ENCODE measurements at regions not wholly inside any gene's neighbourhood (a gene's known extent, or its start where the extent isn't known, plus 50 kb on each side); places are given as distances from the start of the nearest gene placed in this dataset.
"Not testable (repeated sequence)": the region's sequence is repeated elsewhere in the genome, so short reads cannot be mapped to it uniquely, and the experiment has no call there.

DNA sequence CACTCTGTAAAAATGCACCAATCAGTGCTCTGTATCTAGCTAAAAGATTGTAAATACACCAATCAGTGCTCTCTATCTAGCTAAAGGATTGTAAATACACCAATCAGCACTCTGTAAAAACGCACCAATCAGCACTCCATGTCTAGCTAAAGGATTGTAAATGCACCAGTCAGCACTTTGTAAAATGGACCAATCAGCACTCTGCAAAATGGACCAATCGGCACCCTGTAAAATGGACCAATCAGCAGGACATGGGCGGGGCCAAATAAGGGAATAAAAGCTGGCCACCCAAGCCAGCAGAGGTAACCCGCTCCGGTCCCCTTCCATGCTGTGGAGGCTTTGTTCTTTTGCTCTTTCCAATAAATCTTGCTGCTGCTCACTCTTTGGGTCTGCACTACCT lies 140.7 kb downstream of the ELOVL4 start:
- not testable (repeated sequence) for DNase-seq

DNA sequence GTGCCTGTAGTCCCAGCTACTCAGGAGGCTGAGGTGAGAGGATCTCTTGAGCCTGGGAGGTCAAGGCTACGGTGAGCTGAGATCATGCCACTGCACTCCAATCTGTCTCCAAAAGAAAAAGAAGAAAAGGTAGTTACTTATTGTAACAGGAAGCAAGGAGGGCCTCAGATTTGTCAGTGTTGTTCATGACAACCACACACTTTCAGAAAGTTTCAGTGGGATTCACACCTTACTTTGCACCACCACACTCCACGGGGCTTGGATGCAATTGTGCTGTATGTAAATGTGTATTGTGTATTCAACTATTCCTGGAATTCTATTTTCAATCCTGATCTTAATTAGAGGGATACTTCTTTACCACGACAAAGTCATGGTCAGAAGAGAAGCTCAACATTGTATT lies 142.6 kb downstream of the ELOVL4 start:
- DNase-seq = no peak

DNA sequence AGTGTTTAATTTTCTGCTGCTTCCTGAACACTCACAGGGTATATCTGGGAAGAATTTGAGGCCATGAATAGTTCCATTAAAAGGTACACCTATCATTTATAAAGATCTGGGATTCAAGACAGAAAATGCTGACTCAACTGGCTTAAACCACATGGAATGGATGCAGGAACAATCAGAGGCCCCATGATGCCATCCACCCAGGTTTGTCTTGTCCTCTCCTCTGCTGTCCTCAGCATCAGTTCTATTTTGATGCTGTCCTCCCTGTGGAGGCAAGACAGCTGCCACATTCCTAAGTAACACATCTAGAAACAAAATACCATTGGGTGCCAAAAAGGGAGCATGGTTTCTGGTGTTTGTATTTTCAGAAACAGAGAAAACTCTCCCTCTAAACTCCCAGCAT lies 143.4 kb downstream of the ELOVL4 start:
- no peak for DNase-seq

DNA sequence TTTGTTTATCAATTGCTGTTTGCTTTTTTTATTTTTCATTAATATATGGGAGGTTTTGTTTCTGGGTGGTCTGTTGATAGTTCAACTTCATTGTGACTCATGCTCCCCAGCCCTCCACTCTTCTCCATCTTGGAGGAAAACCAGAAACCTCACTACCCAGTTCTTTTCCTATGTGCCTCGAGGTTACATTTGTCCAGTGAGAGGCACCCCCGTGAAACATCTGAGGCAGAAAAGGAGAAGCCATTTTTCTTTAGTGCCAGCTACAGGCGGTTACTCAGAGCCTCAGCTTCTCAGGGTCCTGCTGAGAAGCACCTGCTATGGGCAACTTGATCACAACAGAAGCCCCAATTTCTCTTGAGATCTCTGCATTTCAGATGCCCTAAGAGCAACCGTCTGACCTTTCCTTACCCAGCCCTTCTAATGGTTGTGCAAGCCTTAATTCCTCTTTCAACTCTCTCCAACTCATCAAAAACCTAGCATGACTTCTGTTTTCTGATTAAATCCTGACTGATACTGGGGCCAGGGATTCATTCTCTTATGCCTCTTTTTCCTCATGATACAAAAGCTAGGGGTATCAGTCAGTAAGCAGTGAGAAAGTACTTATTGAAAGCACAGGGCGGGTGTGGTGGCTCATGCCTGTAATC lies 144.6 kb downstream of the ELOVL4 start:
- DNase-seq = no peak

DNA sequence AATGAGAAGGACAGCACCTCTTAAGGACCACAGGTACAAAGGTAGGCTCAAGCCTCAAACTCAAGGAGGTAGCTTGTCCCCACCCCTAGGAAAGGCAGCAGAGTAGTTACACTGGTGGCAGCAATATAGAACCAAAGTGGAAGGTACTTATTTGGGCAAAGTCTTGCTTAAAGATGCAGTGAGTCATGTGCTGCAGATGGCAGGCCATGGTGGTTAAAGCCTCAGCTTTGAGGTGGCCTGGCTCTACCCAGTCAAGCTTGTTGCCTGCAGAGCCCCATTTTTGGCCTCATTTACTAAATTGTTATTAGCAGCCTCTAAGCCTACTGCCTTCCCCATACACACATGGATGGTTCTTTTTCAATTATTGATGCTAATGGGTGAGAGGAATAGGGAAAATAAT lies 146.0 kb downstream of the ELOVL4 start:
- DNase-seq = no peak

DNA sequence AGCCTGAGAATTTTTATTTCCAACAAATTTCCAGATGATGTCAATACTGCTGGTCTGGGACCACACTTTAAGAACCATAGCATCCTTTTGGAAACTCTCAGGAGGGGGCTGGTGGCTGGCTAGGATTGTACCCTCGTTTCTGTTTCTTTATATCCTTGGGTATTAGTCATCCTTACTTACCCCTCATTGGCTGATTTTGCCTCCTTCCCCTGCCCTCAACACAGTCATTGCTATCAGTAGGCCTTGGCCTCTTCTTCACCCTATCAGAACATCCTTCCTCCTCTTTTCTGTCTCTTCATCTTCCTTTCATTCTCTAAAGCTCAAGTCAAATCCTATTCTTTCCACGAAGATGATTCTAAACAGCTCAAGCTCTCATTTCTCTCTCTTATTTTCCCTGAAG lies 148.5 kb downstream of the ELOVL4 start:
- DNase-seq = no peak

DNA sequence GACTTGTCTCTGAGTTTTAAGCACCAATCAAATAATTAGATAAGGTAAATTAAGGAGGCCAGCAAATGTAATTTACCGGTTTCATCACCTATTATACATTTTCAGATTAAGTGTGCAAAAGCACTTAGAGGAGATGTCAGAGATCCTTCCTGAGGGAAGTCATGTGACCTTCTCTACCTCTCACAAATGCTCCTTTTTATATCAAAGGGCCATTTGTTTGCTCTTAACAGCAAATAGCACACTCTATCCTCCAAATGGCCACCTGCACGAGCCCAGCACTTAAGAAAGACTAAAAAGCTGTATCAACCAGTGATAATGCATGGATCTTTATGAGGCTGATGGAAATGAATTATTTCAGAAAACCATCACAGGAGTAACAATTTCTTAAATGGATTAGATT lies 149.4 kb downstream of the ELOVL4 start:
- no peak for DNase-seq

DNA sequence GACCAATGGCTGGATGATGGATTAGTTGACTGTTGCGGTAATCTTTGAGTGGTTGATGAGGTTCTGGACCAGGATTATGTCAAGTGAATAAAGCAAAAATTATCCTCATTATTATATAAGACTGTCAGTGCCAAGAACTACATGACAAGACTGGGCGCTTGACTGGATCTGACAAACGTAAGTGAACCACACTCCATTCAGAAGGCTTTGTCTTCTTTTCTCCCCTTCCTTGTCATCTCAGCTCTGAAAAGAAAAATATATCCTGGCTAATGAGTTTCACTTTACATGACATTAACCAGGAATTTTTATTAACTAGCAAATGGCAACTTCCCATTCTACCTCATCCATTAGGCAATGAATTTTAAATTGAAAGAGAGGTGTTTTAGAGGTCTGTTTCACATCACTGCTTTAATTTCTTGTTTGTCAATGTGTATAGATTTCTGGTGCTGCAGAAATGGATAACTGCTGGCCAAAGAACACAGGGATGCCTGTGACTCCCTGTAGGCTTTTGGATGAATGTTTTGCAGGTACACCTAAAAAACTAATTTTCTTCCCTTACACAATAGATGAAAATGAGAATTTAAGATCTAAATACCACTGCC lies 150.1 kb downstream of the ELOVL4 start:
- no peak for DNase-seq

DNA sequence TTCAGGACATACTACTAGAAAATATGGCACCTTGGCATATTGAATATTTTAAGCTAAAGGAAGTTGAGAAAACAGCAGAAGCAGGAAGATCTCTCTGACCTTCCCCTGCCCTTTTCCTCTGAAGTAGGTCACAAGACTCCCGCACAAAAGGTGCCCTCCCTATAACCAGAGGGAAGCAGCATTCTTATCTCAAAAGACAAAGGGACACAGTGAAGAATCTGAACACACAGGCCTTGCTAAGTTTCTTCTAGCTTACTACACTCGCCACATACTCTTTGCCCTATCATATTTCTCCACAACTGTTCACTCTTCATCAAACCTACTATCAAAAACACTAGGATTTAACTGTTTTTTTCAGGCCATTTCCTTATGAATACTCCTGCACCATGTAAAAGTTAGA lies 151.2 kb downstream of the ELOVL4 start:
- no peak for DNase-seq

DNA sequence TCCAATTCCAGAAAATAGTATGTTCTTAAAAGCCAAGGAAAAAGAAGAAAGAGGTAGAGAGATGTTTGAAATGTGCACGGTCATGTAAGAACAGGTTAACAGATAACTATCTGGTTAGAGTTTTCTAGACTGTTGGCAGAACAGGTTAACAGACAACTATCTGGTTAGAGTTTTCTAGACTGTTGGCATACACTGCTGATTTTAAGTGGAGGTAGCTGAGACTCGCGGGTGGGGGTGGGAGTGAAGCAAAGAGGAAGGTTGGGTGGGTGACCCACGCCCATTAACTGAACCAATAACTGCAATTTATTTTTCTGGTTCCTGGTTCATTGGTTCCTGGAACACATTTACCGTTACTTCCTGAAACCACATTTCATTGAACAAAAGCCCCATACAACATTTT lies 157.5 kb downstream of the ELOVL4 start:
- no peak for DNase-seq

DNA sequence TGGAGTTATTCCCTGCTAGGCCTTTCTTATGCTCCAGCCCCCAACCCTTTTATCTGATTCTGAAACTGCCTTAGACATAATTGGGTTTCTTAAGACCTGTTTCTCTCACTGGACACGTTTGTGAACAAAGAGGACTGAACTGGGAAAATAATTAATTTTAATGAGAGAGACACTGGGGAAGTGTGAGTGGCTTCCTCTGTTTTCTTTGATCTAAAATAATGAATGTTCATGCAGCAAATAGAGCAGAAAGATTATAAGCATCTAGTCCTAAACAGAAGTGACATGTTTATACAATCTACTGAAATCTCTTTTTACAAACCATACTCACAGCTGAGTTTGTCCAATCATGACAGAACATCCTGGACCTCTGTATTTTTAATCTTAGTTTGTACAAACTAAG lies 157.6 kb downstream of the SH3BGRL2 start:
- DNase-seq = no peak

DNA sequence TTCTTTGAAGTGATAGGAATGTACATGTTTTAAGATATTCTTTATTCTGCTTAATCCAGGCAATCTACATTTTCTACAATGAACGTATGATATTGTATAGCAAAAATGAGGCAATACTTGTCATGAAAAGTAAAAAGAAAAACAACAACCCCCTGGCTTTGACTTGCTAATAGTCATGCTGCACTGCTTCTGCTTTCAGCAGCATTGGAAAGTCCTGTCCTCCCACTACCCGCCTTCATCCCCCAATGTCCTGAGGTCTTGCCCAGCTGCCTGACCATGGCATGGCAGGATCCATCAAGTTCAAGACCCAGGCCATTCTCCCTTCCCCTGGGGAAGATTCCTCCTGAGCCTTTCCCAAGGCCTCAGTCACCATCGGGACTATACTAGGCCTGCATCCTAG lies 156.5 kb downstream of the SH3BGRL2 start:
- no peak for DNase-seq

DNA sequence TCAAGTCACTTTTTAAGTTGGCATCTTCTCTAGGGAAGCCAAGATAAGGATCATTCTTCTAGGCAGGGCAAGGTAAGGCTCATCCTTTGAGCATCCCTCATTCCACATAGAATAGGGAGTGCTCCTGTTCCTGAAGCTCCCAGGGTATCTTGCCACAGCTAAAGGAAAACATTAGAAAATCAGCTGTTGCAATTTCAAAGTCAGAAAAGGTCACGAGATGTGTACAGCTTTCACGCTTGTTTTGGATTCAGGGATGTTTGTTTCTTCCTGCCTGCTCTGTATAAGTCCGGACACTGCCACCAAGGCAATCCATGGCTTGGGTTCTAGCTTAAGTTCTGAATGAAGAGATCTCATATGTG lies 153.2 kb downstream of the SH3BGRL2 start:
- no peak for DNase-seq

DNA sequence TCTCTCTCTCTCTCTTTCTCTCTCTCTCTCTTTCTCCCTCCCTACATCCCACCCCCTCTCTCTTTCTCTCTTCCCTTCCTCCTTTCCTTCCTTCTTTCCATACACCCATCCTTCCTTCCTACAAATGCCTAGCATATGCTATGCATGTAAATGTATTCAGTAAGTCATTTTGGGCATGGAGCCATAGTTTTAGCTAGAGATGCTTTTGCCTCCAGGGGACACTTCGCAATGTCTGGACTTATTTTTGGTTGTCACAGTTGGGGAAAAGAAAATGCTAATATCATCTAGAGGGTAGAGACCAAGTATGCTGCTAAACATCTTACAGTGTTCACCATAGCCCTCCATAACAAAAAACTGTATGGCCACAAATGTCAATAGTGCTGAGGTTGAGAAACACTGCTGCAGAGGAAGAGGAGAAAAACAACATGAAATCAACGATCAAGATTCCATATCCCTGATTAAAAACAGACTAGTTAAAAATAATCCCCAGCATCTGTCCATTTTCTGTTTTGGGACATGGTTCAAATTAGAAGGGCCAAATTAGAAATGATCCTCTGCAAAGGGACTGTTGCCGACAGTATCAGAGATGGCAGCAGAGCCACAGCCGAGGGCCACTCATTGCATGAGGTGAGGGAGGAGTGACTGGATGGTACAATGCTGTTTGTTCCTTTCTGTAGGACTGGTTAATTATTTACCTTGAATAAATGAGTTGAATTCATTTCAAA lies 152.7 kb downstream of the SH3BGRL2 start:
- DNase-seq = no peak

DNA sequence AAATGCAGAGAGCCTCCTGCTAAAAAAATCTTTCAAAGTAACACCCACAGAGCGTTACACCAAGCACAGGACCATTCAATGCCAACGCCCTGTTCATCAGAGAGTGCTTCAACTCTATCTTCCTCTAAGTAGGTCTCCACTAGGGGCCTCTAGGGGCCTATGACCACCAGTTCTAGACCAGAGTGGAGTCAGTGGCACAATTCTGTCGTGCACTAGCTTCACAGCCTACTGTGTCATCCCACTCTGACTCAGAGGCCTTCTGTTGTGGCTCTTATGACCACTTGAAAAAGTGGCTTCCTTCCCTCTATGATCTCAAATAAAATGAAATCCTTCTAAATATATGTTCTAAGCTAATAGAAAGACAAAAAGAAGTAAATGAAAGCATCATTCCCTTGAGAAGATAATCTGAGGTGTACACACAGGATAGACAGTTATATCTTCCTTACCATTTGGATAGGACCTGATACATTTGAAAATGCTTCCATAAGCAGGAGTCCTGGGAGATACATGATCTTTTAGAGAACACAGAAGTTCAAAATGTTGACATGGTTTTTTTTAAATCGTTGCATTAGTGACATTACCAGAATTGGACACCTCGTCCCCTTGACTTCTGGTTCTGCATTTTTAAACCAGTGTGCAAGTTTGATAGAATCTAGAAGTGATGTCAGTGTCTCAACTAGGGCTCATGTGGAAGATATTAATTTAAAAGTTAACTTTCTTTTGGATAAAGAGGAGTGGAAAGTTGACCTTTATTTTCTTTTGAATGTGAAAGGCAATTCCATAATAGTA lies 151.9 kb downstream of the SH3BGRL2 start:
- no peak for DNase-seq

DNA sequence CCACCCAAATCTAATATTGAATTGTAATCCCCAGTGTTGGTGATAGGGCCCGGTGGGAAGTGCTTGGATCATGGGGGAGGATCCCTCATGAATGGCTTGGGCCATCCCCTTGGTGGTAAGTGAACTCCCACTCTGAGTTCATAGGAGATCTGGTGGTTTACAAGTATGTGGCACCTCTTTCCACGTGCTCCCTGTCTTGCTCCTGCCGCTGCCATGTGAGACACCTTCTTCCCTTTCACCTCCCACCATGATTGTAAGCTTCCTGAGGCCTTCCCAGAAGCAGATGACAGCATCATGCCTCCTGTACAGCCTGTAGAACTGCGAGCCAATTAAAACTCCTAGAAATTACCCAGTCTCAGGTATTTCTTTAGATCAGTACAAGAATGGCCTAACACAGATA lies 150.8 kb downstream of the SH3BGRL2 start:
- no peak for DNase-seq

DNA sequence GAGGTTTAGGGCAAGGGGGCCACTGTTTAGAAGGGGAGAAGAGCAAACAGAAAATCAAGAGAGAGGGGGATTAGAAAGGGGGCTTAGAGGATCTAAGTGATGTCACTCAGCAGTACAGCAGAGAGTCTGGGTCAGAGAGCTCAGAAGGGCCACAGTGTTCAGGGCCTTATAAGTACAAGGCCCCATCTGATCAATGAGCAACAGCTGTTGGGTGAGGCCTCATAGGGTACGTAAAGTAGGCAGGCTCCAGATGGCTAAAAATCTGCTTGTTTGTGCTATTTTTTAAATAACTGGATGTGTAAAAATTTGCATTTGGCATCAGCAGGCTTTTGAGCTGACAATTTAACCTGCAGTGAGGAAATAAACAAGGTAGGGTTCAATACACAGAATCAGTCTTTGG lies 149.8 kb downstream of the SH3BGRL2 start:
- no peak for DNase-seq

DNA sequence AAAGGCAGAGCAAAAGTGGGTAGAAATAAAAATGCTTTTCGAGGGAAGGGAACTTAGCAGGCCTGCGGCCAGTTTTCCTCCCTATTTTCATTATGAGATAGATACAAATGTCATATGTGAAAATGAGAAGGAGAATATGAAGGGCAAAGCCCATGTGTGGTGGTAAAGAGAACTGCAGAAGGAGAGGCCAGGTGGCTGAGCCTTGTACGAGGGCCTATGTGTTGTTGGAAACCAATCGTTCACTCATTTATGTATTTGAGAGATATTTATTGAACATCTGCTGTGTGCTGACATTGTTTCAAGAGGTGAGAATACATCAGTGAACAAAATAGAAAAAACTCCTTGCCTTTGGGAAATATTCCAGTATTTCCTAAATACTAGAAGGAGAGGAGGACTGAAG lies 147.7 kb downstream of the SH3BGRL2 start:
- no peak for DNase-seq

DNA sequence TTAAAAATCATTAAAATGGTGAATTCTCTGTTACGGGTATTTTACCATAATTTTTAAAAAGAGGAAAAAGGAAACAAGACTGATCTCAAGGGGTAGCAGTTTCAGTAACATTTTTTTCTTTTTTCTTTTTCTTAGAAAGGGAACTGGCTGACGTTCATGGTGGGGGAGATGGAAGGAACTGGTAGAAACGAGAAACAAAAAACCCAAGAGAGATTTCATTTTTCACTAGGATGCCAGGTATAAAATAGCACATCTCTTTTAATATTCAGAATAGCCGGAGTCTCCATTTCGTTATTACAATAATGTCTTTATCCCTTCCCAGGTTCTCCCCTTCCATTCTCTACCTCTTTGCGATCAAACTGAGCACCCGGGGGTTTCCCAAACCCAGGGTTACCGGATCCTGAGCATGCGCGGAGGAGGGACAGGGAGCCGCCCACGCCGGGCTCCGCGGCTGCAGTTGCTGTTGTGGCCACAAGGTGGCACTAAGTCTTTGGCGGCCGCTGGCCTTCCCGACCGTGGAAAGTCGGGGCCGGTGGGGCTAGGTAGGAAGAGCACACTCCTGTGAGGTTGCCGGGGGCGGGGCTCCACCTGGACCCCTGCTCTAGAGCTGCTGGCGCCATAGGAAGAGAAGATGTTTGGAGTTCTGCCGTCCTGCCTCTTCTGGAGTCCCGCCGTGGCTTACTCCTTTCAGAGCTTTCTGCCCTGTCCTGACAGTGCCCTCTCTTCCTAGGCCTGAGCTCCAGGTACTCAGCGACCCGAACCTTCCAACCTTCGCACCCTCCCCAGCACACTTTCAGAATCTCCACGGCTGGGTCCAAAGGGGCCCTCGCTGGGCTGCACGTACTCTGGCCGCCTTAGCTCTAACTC lies 146.8 kb downstream of the SH3BGRL2 start:
- peak; percentile 88 to 91 for DNase-seq

DNA sequence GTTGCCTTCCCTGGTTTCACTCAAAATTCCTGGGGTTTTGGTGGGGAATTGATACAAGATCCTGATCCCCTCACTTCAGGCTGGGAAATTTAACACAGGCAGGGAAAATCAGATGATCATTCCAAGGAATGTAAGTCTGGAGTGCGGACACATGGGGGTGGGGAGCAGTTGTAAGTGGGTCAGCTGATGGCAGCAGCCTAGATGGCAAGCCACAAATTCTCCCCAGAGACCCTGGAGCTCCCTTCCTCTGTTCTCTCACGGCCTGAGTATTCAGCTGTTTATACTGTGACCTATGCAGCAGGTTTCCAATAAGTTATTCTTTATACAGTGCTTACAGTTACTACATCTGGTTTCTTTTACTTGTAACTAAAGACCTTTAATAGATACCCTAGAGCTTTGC lies 144.9 kb downstream of the SH3BGRL2 start:
- DNase-seq = no peak

DNA sequence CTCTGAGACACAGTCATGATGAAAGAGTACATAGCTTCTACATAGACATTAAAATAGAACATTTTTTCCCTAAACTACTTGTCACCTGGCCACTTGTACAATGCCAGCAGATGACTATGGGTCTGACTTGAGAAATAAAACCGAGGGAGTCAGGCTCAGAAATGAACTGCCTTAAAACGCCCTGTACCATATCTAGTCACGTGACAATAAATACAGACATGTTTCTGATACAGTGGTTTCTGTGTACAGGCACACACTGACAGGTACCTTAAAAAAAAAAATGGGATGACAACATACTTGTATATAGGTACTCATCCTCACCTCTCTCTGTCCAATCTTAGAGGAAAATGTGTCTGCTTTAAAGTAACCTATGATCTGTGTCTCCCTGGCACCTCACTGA lies 144.1 kb downstream of the SH3BGRL2 start:
- DNase-seq = no peak

DNA sequence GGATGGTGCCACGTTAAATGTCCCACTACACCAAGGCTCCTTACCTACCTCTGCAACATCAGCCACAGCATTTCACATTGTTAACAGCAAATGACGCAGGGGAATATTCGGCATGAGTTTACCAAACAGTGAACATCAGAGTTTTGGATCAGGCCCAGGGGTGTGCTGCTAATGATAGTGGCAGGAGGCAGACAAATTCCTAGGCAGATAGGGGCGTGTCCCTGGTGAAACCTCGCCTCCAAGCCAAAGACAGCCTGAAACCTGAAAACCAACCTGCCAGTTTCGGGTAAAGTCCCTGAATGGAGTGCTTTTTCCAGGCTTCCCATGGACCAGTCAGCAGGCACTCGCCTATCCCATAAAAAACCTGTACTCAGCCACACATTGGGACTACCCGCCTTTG lies 133.6 kb downstream of the SH3BGRL2 start:
- no peak for DNase-seq

DNA sequence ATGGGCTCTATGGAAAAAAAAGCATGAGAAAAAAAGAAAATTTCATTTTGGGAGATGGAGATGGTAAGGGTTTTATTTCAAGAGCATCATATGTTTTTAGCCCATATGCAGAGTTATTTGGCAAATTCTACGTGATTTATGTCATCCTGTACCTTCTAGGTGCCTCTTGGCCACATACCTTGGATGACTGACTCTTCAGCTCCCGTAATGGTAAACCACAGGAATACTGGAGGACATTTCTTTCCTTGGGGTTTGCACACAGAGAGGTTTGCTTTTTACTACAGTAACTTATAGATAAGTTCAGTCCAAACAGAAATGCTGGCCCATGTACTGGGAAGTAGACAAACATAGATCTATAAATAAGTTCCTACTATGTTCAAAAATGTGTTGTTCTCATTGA lies 132.2 kb downstream of the SH3BGRL2 start:
- DNase-seq = no peak

Data from activated CD4-positive, alpha-beta T cell treated with anti-CD3 and anti-CD28 coated beads for 4 hours (primary cell).